Ascending aorta (tissue), 2 donors: ENCODE measurements at regions not wholly inside any gene's neighbourhood (a gene's known extent, or its start where the extent isn't known, plus 50 kb on each side); places are given as distances from the start of the nearest gene placed in this dataset.

ENCODE experiments used
- DNase-seq, 2 donors: peaks; one replicate each; pipeline ENCODE4 v3.0.0-alpha.2; 2019; ENCODE audit warnings: low spot score in 2 of 2
- H3K27ac ChIP-seq, 2 donors: fragments of 200-600 bp; sonication (generic); one replicate each; pipeline ENCODE4 v1.5.1; 2016 to 2017; ENCODE audit warnings: mild to moderate bottlenecking in 1 of 2
- H3K27me3 ChIP-seq: fragments of 200-600 bp; sonication (generic); one replicate; pipeline ENCODE4 v1.5.1; 2017
- H3K36me3 ChIP-seq, 2 donors: fragments of 200-600 bp; sonication (generic); one replicate each; pipeline ENCODE4 v1.5.1; 2016
- H3K4me1 ChIP-seq, 2 donors: fragments of 200-600 bp; sonication (generic); one replicate each; pipeline ENCODE4 v1.5.1; 2016 to 2017; ENCODE audit warnings: mild to moderate bottlenecking in 1 of 2
- H3K4me3 ChIP-seq, 2 donors: fragments of 200-600 bp; sonication (generic); one replicate each; pipeline ENCODE4 v1.5.1; 2016 to 2017; ENCODE audit warnings: mild to moderate bottlenecking in 1 of 2
- H3K9me3 ChIP-seq, 2 donors: fragments of 200-600 bp; sonication (generic); one replicate each; pipeline ENCODE4 v1.5.1; 2016
- CTCF ChIP-seq, 3 experiments: fragments of 200-600 bp in 2 of 3; fragments of 450-650 bp in 1 of 3; sonication (generic) in 2 of 3; IDR thresholded peaks; one replicate each; pipeline ENCODE4 v1.5.1; 2016 to 2019; ENCODE audit warnings: antibody characterized with exemption in 3 of 3, mild to moderate bottlenecking in 1 of 3, moderate library complexity in 1 of 3
- intact Hi-C: fragments of 100-400 bp; cut with DNase I; formaldehyde crosslinking; loops from one replicate; pipeline ENCODE4 v1.15.1; 2023

GRCh38 chr16:73190688-73191659 is 143.0 kb upstream of the ZFHX3 start:
- intact Hi-C loops = loop anchor here (10.0 kb wide), 1 partner anchor 526 kb away; no protein-coding TSS in a partner anchor
- Histone ChIP-seq H3K27me3 (no peaks in the 10 kb centered on the region), H3K27ac (no peak overlapping the region), H3K36me3 (no peaks in the 10 kb centered on the region), H3K4me1 (no peaks in the 10 kb centered on the region), H3K9me3 (no peaks in the 10 kb centered on the region), H3K4me3 (no peak overlapping the region)
- TF ChIP-seq CTCF (IDR thresholded peaks at IDR 0.05) = no peak
- DNase-seq = no peak

GRCh38 chr16:73190256-73190655 is 142.3 kb upstream of the ZFHX3 start:
- intact Hi-C loops = loop anchor here (10.0 kb wide), 1 partner anchor 525 kb away; no protein-coding TSS in a partner anchor
- H3K4me3 ChIP-seq = no peak overlapping the region
- H3K27ac ChIP-seq = no peak overlapping the region
- no peaks in the 10 kb centered on the region for H3K36me3 ChIP-seq
- DNase-seq = no peak
- no peaks in the 10 kb centered on the region for H3K4me1 ChIP-seq
- TF ChIP-seq CTCF (IDR thresholded peaks at IDR 0.05) = no peak
- no peaks in the 10 kb centered on the region for H3K27me3 ChIP-seq
- no peaks in the 10 kb centered on the region for H3K9me3 ChIP-seq

DNA sequence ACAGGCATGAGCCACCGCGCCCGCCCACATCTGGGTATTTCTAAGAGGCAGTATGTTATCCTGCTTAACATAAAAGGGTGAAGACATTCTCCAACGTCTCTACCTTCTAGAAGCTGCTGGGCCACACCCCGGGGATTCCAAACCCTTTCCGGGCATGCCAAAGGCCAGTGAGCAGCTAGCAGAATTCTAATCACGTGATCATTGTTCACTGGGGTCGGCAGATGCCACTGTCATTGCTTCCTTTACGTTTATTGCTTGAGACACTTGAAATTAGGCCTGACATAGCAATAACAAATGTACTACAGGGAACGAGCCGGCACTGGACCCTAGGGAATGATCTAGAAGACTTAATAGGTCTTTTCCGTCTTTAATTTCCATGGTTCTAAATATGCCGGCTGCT is 141.2 kb upstream of the ZFHX3 start:
- TF ChIP-seq CTCF (IDR thresholded peaks at IDR 0.05) = no peak
- no peaks in the 10 kb centered on the region for H3K9me3 ChIP-seq
- intact Hi-C loops = no loop called here
- H3K4me1 ChIP-seq = no peaks in the 10 kb centered on the region
- DNase-seq = no peak
- no peak overlapping the region for H3K4me3 ChIP-seq
- H3K36me3 ChIP-seq = no peaks in the 10 kb centered on the region
- H3K27me3 ChIP-seq = no peaks in the 10 kb centered on the region
- H3K27ac ChIP-seq = no peak overlapping the region

GRCh38 chr16:73186752-73187601 is 139.0 kb upstream of the ZFHX3 start:
- no peak for DNase-seq
- H3K27ac ChIP-seq = no peak overlapping the region
- H3K4me1 ChIP-seq = no peaks in the 10 kb centered on the region
- H3K9me3 ChIP-seq = no peaks in the 10 kb centered on the region
- TF ChIP-seq CTCF (IDR thresholded peaks at IDR 0.05) = no peak
- intact Hi-C loops = no loop called here
- H3K4me3 ChIP-seq = no peak overlapping the region
- H3K36me3 ChIP-seq = no peaks in the 10 kb centered on the region
- H3K27me3 ChIP-seq = no peaks in the 10 kb centered on the region

DNA sequence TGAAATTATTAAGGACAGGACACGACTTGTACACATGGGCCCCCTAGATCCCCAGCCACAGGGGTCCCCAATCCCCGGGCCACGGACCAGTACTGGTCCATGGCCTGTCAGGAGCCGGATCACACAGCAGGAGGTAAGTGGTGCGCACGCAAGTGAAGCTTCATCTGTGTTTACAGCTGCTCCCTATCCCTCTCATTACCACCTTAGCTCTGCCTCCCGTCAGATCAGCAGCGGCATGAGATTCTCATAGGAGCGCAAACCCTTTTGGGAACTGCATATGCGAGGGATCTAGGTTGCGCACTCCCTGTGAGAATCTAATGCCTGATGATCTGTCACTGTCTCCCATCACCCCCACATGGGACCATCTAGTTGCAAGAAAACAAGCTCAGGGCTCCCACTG is 137.8 kb upstream of the ZFHX3 start:
- no peak for TF ChIP-seq CTCF (IDR thresholded peaks at IDR 0.05)
- no peaks in the 10 kb centered on the region for H3K36me3 ChIP-seq
- no peaks in the 10 kb centered on the region for H3K27me3 ChIP-seq
- H3K4me1 ChIP-seq = no peaks in the 10 kb centered on the region
- H3K9me3 ChIP-seq = no peaks in the 10 kb centered on the region
- intact Hi-C loops = no loop called here
- DNase-seq = no peak
- H3K4me3 ChIP-seq = no peak overlapping the region
- H3K27ac ChIP-seq = no peak overlapping the region
